GM12873 (cell line): ENCODE measurements at regions not wholly inside any gene's neighbourhood (a gene's known extent, or its start where the extent isn't known, plus 50 kb on each side); places are given as distances from the start of the nearest gene placed in this dataset.

ENCODE experiments used
- TF ChIP-seq, protein P1 (sequence below): IDR thresholded peaks from 2 replicates; pipeline ENCODE4 v1.5.1; 2012; ENCODE audit warnings: low read depth, mild to moderate bottlenecking, moderate library complexity, low read length, control low read depth; ENCODE audit not compliant: insufficient read depth; ENCODE audit errors: missing control alignments

DNA sequence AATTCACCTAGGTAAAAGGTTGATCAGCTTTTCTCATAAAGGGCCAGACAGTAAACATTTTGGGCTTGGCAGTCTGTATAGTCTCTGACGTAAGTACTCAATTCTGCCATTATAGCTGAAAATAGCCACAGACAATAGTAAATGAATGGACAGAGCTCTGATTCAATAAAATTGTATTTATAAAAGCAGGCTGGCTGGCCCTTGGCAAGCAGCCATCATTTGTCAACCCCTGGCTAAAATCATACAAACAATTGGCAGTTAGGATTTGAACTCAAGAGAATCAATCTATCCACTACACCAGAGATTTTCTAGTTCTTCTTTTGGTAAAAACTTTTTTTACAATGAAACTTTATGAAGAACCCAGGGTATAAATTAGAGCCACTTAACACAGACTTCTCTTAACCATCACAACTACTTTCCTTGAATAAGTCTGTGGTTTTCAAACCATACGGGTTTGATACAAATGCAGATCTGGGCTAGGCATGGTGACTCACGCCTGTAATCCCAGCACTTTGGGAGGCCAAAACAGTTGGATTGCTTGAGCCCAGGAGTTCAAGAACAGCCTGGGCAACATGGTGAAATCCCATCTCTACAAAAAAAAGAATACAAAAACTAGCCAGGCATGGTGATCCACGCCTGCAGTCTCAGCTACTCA lies 124.5 kb downstream of the SLC16A9 start:
- TF ChIP-seq, protein P1, sequence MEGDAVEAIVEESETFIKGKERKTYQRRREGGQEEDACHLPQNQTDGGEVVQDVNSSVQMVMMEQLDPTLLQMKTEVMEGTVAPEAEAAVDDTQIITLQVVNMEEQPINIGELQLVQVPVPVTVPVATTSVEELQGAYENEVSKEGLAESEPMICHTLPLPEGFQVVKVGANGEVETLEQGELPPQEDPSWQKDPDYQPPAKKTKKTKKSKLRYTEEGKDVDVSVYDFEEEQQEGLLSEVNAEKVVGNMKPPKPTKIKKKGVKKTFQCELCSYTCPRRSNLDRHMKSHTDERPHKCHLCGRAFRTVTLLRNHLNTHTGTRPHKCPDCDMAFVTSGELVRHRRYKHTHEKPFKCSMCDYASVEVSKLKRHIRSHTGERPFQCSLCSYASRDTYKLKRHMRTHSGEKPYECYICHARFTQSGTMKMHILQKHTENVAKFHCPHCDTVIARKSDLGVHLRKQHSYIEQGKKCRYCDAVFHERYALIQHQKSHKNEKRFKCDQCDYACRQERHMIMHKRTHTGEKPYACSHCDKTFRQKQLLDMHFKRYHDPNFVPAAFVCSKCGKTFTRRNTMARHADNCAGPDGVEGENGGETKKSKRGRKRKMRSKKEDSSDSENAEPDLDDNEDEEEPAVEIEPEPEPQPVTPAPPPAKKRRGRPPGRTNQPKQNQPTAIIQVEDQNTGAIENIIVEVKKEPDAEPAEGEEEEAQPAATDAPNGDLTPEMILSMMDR = no peak

DNA sequence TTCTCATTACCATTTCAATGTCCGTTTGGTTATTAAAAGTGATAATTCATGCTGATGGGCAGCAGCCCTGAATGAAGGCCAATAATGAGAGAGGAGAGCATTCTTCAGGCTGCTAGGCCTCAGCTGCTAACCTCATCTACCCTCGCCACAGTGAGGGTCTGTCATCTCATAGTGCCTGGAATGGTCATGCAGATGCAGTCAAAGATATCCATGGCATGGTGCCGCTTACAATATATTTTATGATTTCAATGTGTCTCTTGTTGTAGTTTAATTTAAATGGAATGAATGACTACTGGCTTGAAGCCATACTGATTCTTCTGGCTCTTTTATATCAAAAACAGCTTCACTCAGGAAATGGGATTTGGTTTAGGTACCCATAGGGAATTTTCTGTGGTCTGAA lies 126.9 kb downstream of the SLC16A9 start:
- TF ChIP-seq, protein P1 = no peak

DNA sequence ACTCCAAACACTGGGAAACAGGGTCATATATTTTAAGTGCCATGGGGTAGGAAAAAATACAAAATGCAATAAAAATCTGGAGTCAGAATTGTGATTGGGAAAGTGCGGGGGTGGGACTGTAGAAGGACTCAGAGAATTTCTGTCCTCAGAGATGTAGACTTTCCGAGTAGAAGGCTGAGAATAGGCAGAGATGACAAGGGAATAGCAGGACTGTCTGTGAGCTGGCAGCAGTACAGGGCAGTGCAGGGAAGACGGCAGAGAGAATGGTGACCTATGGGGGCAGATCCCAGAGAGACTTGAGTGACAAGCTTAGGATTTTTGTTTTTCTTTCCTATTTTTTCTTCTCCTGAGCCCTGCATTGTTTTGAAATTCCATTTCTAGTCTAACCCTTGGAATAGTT lies 127.6 kb downstream of the SLC16A9 start:
- TF ChIP-seq, protein P1 = no peak

DNA sequence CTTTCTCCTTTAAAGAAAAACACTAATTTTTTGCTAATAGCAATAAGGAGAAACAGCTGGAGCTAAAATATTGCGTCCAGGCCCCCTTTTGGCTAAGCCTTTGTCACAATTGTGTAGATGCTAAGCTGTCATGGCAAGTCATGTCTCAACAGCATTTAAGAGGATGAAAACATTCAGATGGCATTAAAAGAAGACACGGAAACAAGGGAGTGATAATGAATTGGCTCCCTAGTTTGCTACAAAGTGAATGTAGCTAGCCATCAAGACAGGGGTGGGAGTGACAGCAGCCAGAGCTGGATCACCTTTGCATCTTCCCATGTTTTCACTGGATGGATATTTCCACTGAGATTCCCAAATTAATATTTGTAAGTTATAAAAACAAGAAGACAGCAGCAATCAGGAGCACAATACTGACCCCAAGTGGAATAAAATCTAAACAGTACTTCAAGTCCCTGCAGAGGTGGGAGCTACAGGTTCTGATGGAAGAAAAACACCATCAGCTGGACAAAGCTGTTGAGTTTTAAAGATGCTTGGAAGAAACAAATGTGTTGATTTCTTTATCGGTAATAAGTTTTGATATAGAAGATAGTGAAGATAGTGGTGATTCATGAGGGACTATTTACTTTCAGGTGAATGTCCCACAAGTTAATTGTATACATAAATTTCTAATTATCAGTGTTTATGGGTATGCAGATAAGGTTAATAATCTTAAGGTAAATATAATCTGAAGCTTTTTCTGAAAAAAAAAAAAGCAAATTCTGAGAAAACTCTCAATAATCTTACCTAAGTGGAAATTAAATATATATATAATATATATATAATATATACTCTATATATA lies 129.4 kb downstream of the SLC16A9 start:
- TF ChIP-seq, protein P1 = no peak

DNA sequence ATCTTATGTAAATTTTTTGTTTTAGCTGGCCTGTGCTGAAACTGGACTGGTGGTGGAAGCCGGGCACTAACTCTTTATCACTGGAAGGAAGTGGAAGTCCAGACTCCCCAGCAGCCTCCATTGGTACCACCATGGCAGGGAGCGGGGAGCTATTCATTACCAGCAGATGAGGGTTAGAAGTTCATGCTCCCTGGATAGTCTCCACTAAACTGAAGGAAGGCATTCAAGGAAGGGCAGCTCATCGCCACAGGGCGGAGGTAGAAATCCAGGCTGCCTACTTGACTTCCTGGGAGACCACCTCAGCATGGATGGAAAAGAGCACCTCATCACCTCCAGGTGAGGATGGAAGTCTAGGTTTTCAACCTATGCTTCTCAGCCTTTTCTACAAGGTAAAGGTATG lies 130.9 kb downstream of the SLC16A9 start:
- TF ChIP-seq, protein P1 = no peak

DNA sequence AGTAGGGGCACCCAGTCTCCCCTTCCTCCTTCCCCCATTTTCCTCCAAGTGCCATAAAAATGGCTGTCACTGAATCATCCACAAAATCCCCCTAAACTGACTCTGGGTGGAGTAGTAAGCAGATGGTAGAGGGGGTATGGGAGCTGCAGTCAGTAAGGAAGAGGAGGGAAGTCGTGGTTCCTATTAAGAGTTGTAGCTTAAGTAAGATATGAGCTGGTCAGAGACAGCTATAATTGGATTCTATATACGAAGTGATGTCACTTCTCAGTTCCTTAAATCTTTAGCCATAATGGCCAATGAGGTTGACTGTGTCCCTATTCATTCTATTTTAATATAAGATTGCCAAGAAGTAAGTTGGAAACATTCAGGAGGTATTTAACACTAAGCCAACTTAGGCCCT lies 131.7 kb downstream of the SLC16A9 start:
- TF ChIP-seq, protein P1 = no peak

DNA sequence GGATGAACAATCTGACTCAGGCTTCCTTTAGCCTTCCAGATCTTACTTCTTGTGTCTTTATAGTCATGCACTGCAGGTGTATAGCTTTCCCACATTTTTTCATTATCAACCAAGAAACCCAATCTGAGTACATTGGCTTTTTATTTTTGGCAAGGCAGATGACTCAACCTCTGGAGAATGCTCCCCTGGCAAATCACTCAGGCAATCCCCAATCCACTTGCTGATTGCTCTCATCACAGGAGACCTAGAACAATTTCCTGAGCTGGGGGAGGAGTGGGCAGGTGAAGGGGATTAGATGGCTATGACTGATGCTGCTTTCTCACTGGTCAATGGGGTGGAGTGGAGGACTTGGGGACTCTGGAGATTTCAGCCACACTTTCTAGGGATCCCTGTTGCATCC lies 134.4 kb downstream of the SLC16A9 start:
- TF ChIP-seq, protein P1 = no peak
